ENCODE measurements at regions not wholly inside any gene's neighbourhood (a gene's known extent, or its start where the extent isn't known, plus 50 kb on each side); places are given as distances from the start of the nearest gene placed in this dataset.

DNA sequence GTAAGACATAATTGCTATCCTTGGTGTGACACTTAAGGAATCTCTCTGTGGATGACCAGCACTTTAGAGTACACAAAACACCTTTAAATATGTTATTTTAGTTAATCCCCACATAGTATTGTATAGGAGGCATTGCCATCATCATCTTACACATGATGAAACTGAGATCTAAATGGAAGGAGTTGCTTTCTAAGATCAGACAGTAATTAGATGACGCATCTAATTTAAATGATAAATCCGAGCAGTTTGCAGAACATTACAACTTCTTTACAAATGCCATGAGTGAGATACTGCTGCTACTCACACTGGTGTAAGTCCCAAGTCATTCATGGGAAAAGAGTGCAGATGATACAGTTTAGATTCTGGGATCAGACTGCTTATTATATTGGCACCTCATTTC, 431.9 kb downstream of the MFSD1 start:
- Histone ChIP-seq H3K9me3 (no peaks in the 10 kb centered on the region), H3K36me3 (no peaks in the 10 kb centered on the region), H3K27me3 (no peaks in the 10 kb centered on the region), H3K4me1 (no peaks in the 10 kb centered on the region), H3K4me3 (no peak overlapping the region), H3K27ac (no peak overlapping the region)
- DNase-seq = no peak
- intact Hi-C loops (cut with DNase I) = no loop called here
- no peak for TF ChIP-seq POLR2A (IDR thresholded peaks at IDR 0.05)
- TF ChIP-seq, protein P1, sequence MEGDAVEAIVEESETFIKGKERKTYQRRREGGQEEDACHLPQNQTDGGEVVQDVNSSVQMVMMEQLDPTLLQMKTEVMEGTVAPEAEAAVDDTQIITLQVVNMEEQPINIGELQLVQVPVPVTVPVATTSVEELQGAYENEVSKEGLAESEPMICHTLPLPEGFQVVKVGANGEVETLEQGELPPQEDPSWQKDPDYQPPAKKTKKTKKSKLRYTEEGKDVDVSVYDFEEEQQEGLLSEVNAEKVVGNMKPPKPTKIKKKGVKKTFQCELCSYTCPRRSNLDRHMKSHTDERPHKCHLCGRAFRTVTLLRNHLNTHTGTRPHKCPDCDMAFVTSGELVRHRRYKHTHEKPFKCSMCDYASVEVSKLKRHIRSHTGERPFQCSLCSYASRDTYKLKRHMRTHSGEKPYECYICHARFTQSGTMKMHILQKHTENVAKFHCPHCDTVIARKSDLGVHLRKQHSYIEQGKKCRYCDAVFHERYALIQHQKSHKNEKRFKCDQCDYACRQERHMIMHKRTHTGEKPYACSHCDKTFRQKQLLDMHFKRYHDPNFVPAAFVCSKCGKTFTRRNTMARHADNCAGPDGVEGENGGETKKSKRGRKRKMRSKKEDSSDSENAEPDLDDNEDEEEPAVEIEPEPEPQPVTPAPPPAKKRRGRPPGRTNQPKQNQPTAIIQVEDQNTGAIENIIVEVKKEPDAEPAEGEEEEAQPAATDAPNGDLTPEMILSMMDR (IDR thresholded peaks at IDR 0.05) = no peak
- WGBS, 2 donors = 47 to 73% methylated on average over 2 of the region's 2 CpGs

DNA sequence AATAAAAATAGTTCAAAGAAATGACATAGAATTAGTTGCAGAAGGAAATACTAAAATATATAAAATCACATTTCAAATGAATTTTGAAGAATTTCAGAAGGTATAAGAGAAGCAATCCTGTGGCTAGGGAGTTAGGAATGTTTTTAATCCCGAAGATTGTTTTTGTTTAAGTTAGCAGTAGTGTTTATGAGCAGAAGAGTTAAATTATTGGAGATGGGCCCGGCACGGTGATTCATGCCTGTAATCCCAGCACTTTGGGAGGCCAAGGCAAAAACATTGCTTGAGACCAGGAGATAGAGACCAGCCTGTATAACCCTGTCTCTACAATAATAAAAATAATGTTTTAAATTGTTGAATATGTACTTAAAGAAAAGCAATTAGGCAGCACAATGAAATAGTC, 432.5 kb downstream of the MFSD1 start:
- WGBS, 2 donors = 16 to 20% methylated on average over 2 to 3 of the region's 3 CpGs
- Histone ChIP-seq H3K4me1 (no peaks in the 10 kb centered on the region), H3K27me3 (no peaks in the 10 kb centered on the region), H3K36me3 (no peaks in the 10 kb centered on the region), H3K9me3 (no peaks in the 10 kb centered on the region), H3K4me3 (no peak overlapping the region), H3K27ac (no peak overlapping the region)
- intact Hi-C loops (cut with DNase I) = no loop called here
- TF ChIP-seq, protein P1 (IDR thresholded peaks at IDR 0.05) = no peak
- no peak for TF ChIP-seq POLR2A (IDR thresholded peaks at IDR 0.05)
- no peak for DNase-seq

DNA sequence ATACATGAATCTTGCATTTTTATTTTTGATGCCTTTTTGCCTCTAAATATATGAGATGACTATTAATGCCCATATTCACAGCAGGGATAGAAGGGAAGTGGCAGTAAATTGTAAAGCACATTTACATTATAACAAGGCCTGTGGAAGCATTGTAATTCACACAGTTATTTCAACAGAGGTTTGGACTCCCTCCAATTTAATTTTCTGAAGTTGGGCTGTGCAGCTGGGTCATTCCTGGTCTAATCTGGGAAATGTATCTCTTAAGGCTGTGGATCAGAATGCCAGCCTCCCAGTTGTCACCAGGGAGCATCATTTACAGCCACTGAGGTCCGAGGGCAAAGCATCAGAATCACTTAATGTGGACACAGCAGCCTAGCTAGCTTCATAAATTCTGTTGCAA, 434.5 kb downstream of the MFSD1 start:
- H3K4me1 ChIP-seq = no peaks in the 10 kb centered on the region
- H3K27ac ChIP-seq = no peak overlapping the region
- intact Hi-C loops (cut with DNase I) = no loop called here
- no peaks in the 10 kb centered on the region for H3K36me3 ChIP-seq
- H3K4me3 ChIP-seq = no peak overlapping the region
- 64 to 77% methylated on average over 1 of the region's 1 CpG for WGBS, 2 donors
- H3K9me3 ChIP-seq = no peaks in the 10 kb centered on the region
- TF ChIP-seq, protein P1 (IDR thresholded peaks at IDR 0.05) = no peak
- no peak for DNase-seq
- no peaks in the 10 kb centered on the region for H3K27me3 ChIP-seq

DNA sequence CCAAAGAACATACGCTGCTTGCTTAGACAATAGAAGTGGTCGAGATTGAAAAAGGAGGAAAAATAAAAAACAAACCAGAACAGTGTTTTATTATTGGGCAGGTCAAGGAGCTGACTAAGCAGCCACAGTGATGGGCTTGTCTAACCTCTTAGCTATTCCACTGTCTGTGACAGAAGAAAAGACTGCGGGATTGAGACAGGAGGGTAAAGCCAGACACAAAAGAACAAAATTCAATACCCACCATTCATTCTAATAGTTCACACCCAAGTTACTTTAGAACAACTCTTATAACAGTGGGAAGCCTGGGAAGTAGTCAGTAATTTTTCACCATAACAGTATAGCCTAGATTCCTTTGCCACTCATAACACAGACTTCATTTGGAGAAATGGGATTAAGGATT, 435.4 kb downstream of the MFSD1 start:
- H3K27me3 ChIP-seq = no peaks in the 10 kb centered on the region

DNA sequence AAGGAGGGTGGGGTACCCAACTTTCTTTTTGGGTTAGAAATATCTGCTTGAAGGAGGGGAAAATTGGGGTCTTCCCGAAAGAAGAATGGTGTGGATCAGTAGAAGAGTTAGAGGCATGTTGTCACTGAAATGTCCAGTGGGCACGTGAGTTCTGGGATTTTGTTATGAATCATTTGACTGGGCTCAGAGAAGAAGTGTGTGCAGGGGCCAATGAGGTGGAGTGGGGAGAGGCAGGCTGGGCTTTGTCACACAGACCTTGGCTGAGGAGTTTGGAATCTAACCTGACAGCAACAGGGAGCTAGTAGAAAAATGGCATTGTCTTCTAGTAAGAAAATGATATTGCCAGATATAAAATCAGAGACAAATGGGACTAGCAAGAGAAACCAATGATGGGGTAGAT, 436.8 kb downstream of the MFSD1 start:
- WGBS, 2 donors = 62 to 81% methylated on average over 2 of the region's 2 CpGs
- Histone ChIP-seq H3K27ac (no peak overlapping the region), H3K9me3 (no peaks in the 10 kb centered on the region), H3K27me3 (no peaks in the 10 kb centered on the region), H3K4me1 (no peaks in the 10 kb centered on the region), H3K4me3 (no peak overlapping the region), H3K36me3 (no peaks in the 10 kb centered on the region)
- no peak for DNase-seq
- intact Hi-C loops (cut with DNase I) = no loop called here
- no peak for TF ChIP-seq POLR2A (IDR thresholded peaks at IDR 0.05)
- TF ChIP-seq, protein P1 (IDR thresholded peaks at IDR 0.05) = no peak

More for the DNA sequence above, 435.4 kb downstream of the MFSD1 start:
- intact Hi-C loops (cut with DNase I) = no loop called here
- Histone ChIP-seq H3K27ac (no peak overlapping the region), H3K9me3 (no peaks in the 10 kb centered on the region), H3K4me3 (no peak overlapping the region), H3K36me3 (no peaks in the 10 kb centered on the region), H3K4me1 (no peaks in the 10 kb centered on the region)
- 57 to 61% methylated on average over 3 of the region's 3 CpGs for WGBS, 2 donors
- TF ChIP-seq, protein P1 (IDR thresholded peaks at IDR 0.05) = no peak
- TF ChIP-seq POLR2A (IDR thresholded peaks at IDR 0.05) = no peak
- DNase-seq = no peak
